ENCODE measurements at regions not wholly inside any gene's neighbourhood (a gene's known extent, or its start where the extent isn't known, plus 50 kb on each side); places are given as distances from the start of the nearest gene placed in this dataset.

DNA sequence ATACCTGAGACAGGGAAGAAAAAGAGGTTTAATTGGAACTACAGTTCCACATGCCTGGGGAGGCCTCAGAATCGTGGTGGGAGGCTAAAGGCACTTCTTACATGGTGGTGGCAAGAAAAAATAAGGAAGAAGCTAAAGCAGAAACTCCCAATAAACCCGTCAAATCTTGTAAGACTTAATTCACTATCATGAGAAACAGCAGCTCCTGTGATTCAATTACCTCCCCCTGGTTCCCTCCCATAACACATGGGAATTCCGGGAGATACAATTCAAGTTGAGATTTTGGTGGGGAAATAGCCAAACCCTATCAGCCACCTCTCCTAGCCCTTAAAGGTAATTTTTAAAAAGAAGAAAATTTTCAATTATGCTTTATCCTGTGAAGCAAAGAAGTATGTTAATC, 728.8 kb downstream of the RNF144A start:
- TF ChIP-seq, protein P1, sequence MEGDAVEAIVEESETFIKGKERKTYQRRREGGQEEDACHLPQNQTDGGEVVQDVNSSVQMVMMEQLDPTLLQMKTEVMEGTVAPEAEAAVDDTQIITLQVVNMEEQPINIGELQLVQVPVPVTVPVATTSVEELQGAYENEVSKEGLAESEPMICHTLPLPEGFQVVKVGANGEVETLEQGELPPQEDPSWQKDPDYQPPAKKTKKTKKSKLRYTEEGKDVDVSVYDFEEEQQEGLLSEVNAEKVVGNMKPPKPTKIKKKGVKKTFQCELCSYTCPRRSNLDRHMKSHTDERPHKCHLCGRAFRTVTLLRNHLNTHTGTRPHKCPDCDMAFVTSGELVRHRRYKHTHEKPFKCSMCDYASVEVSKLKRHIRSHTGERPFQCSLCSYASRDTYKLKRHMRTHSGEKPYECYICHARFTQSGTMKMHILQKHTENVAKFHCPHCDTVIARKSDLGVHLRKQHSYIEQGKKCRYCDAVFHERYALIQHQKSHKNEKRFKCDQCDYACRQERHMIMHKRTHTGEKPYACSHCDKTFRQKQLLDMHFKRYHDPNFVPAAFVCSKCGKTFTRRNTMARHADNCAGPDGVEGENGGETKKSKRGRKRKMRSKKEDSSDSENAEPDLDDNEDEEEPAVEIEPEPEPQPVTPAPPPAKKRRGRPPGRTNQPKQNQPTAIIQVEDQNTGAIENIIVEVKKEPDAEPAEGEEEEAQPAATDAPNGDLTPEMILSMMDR (IDR thresholded peaks at IDR 0.05 in 4 of 5, conservative IDR thresholded peaks at IDR 0.05 in 1 of 5): no peak
- TF ChIP-seq POLR2A (IDR thresholded peaks at IDR 0.05): no peak
- no peaks in the 10 kb centered on the region for H3K4me1 ChIP-seq
- ATAC-seq (no peak), DNase-seq (no peak)
- in situ Hi-C loops (cut with MboI; ENCODE audit: low sequenced_read_pairs in 4 of 4): no loop called here
- H3K9me3 ChIP-seq: no peaks in the 10 kb centered on the region
- intact Hi-C loops (cut with DNase I; ENCODE audit: low total_unique reads): no loop called here
- no peaks in the 10 kb centered on the region for H3K27me3 ChIP-seq
- no peak overlapping the region for H3K4me3 ChIP-seq
- H3K36me3 ChIP-seq: no peaks in the 10 kb centered on the region
- no peak overlapping the region for H3K27ac ChIP-seq

DNA sequence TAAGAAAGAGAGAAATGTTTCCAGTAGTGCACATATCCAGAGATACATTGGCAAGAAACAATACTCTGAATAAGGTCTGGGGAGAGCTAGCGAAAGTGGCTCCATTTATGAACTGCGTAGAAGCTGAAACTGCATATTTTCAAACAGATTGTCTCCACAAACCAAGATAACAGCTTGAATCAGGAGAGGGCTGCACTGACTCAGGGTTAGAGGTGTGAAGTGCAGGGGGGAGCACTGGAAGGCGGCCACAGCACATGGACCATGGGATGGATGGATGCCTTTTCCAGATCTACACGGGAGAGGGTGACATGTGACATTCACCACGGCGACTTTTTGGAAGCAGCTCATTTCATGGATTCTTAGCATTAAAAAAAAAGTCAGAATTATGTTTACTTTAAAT, 729.4 kb downstream of the RNF144A start:
- no peaks in the 10 kb centered on the region for H3K27me3 ChIP-seq
- H3K27ac ChIP-seq: no peak overlapping the region
- H3K9me3 ChIP-seq: no peaks in the 10 kb centered on the region
- H3K36me3 ChIP-seq: no peaks in the 10 kb centered on the region
- no peak for ATAC-seq
- DNase-seq: no peak
- no peak for TF ChIP-seq POLR2A (IDR thresholded peaks at IDR 0.05)
- TF ChIP-seq, protein P1 (IDR thresholded peaks at IDR 0.05 in 4 of 5, conservative IDR thresholded peaks at IDR 0.05 in 1 of 5): no peak
- no peaks in the 10 kb centered on the region for H3K4me1 ChIP-seq
- no peak overlapping the region for H3K4me3 ChIP-seq
- intact Hi-C loops (cut with DNase I; ENCODE audit: low total_unique reads): no loop called here
- in situ Hi-C loops (cut with MboI; ENCODE audit: low sequenced_read_pairs in 4 of 4): no loop called here

DNA sequence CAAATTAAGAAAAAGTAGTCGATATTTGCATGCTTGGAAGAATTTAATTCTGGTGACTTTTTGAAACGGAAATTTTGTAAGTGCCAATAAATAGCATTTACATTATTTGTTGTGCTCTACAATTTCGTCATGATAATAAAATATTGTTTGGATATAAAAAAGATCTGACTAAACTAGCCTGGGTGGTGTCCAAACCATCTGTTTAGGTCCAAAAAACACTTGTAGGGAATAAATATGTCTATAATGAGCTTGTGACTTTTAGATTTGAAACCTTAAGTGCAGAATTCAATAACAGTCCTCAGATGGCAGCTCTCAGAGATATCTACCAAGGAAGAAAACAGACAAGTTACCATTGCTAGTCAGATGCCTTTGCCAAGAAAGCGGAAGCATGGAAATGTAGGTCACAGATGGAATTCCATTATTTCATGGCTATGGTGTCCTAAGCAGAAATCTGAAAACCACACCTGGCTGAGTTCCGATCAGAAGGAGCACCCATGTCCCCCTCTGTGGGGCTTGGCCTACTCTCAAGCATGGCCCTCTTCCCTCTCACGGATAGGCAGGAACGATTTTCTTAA, 731.1 kb downstream of the RNF144A start:
- intact Hi-C loops (cut with DNase I; ENCODE audit: low total_unique reads) (no loop called here), in situ Hi-C loops (cut with MboI; ENCODE audit: low sequenced_read_pairs in 4 of 4) (no loop called here)
- H3K27ac ChIP-seq: no peak overlapping the region
- TF ChIP-seq POLR2A (IDR thresholded peaks at IDR 0.05): no peak
- TF ChIP-seq, protein P1 (IDR thresholded peaks at IDR 0.05 in 4 of 5, conservative IDR thresholded peaks at IDR 0.05 in 1 of 5): no peak
- H3K36me3 ChIP-seq: no peaks in the 10 kb centered on the region
- no peaks in the 10 kb centered on the region for H3K9me3 ChIP-seq
- H3K4me3 ChIP-seq: no peak overlapping the region
- no peaks in the 10 kb centered on the region for H3K4me1 ChIP-seq
- DNase-seq (no peak), ATAC-seq (no peak)
- no peaks in the 10 kb centered on the region for H3K27me3 ChIP-seq

DNA sequence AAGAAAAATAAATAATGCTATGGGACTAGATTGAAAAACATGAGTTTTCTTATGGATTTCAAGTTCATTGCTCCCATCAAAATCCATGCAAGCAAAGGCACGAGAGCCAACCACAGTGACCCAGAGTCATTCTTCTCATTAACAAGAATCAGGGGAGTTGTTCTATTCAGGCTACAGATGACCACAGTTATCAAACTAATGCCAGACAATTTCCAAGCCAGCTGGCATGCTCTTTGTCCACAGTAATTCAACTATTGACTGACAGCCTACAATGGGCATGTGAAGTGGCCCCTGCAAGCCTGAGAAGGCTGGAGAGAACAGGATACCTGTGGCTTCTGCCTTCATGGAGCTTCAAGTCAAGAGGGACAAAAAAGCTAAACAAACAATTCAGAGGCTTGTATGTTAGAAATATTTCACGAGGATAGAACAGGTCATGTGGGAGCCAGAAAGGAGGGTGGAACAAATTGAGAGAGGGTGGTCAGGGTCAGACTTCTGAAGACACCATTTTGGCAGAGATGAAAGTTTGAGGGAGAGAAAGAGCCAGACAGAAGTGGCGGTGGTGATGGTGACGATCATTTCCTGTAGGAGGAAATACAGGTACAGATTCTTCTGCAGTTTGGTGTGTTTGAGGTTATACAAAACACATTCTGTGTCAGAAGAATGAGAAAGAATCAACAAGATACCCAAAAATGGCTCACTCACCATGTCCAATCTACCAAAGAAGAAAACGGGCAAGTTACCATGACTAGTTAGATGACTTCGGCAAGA, 732.4 kb downstream of the RNF144A start:
- Histone ChIP-seq H3K36me3 (no peaks in the 10 kb centered on the region), H3K27ac (no peak overlapping the region), H3K4me3 (no peak overlapping the region), H3K9me3 (no peaks in the 10 kb centered on the region), H3K4me1 (no peaks in the 10 kb centered on the region), H3K27me3 (no peaks in the 10 kb centered on the region)
- ATAC-seq: no peak
- intact Hi-C loops (cut with DNase I; ENCODE audit: low total_unique reads): no loop called here
- no peak for DNase-seq
- in situ Hi-C loops (cut with MboI; ENCODE audit: low sequenced_read_pairs in 4 of 4): no loop called here
- TF ChIP-seq POLR2A (IDR thresholded peaks at IDR 0.05): no peak
- TF ChIP-seq, protein P1 (IDR thresholded peaks at IDR 0.05 in 4 of 5, conservative IDR thresholded peaks at IDR 0.05 in 1 of 5): no peak
